Endothelial cell of umbilical vein (primary cell): ENCODE measurements at regions not wholly inside any gene's neighbourhood (a gene's known extent, or its start where the extent isn't known, plus 50 kb on each side); places are given as distances from the start of the nearest gene placed in this dataset.

ENCODE experiments used
- EZH2 ChIP-seq: IDR thresholded peaks from 2 replicates; pipeline ENCODE4 v1.6.1; 2012; ENCODE audit warnings: borderline replicate concordance, low read depth, mild to moderate bottlenecking, moderate library complexity, low read length, inconsistent platforms; ENCODE audit not compliant: severe bottlenecking
- MYC ChIP-seq: IDR thresholded peaks from one replicate; pipeline ENCODE4 v1.6.1; 2011; ENCODE audit warnings: mild to moderate bottlenecking, low read depth, low read length
- TF ChIP-seq, protein P1 (sequence below), 2 donors: IDR thresholded peaks; 1 replicate in 1 of 2; 2 replicates in 1 of 2; pipeline ENCODE4 v1.5.1; 2011; ENCODE audit warnings: low read length in 2 of 2, mild to moderate bottlenecking in 2 of 2, moderate library complexity in 2 of 2, control low read depth in 1 of 2, inconsistent platforms in 1 of 2, low read depth in 1 of 2; ENCODE audit not compliant: insufficient read depth in 1 of 2; ENCODE audit errors: extremely low read depth in 1 of 2

DNA sequence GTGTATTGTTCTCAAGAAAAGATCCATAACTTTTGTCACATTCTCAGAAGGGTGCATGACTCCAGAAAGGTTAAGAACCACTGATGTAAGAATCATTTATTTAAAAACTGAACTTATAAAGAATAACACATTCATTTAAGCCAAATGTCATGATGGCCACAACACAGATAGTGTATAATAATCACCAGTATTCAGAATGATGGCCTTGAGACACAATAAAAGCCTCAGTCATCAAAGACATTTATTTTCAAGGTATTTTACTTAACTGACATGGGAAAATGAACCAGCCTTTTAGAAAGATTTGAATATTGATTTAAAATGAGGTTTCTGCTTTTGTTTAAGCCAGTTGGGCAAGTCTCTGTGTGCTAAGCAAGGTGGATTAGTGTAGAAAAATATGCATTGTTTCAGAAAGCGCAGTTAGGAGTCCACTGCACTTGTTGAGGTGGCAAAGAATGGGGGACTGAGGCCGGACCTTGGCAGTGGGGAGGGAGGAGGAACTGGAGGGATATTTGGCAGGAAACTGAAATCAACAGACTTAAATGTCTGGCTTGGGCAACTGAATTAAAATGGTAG is 371.9 kb upstream of the ESRRG start:
- TF ChIP-seq EZH2 = no peak
- TF ChIP-seq, protein P1, sequence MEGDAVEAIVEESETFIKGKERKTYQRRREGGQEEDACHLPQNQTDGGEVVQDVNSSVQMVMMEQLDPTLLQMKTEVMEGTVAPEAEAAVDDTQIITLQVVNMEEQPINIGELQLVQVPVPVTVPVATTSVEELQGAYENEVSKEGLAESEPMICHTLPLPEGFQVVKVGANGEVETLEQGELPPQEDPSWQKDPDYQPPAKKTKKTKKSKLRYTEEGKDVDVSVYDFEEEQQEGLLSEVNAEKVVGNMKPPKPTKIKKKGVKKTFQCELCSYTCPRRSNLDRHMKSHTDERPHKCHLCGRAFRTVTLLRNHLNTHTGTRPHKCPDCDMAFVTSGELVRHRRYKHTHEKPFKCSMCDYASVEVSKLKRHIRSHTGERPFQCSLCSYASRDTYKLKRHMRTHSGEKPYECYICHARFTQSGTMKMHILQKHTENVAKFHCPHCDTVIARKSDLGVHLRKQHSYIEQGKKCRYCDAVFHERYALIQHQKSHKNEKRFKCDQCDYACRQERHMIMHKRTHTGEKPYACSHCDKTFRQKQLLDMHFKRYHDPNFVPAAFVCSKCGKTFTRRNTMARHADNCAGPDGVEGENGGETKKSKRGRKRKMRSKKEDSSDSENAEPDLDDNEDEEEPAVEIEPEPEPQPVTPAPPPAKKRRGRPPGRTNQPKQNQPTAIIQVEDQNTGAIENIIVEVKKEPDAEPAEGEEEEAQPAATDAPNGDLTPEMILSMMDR (IDR thresholded peaks at IDR 0.05; ENCODE audit: extremely low read depth in 1 of 2, insufficient read depth in 1 of 2, low read depth in 1 of 2, low read length in 2 of 2) = no peak
- TF ChIP-seq MYC = no peak
